DMS53 treated with DMSO at 0.1 percent for 48 hours (cell line): ENCODE measurements at regions not wholly inside any gene's neighbourhood (a gene's known extent, or its start where the extent isn't known, plus 50 kb on each side); places are given as distances from the start of the nearest gene placed in this dataset.

Experiments
- DNase-seq: peaks from one replicate; lab custom pipeline; 2025; ENCODE audit not compliant: unreplicated experiment; lab: John Stamatoyannopoulos, UW

- DNase-seq: no peak
Measured at GRCh38 chr18:78920456-78921138, 59.0 kb upstream of the SALL3 start.

- DNase-seq: no peak
Measured at GRCh38 chr18:78922856-78923255, 56.8 kb upstream of the SALL3 start.

- no peak for DNase-seq
Measured at GRCh38 chr18:78924301-78924700, 55.3 kb upstream of the SALL3 start.

DNA sequence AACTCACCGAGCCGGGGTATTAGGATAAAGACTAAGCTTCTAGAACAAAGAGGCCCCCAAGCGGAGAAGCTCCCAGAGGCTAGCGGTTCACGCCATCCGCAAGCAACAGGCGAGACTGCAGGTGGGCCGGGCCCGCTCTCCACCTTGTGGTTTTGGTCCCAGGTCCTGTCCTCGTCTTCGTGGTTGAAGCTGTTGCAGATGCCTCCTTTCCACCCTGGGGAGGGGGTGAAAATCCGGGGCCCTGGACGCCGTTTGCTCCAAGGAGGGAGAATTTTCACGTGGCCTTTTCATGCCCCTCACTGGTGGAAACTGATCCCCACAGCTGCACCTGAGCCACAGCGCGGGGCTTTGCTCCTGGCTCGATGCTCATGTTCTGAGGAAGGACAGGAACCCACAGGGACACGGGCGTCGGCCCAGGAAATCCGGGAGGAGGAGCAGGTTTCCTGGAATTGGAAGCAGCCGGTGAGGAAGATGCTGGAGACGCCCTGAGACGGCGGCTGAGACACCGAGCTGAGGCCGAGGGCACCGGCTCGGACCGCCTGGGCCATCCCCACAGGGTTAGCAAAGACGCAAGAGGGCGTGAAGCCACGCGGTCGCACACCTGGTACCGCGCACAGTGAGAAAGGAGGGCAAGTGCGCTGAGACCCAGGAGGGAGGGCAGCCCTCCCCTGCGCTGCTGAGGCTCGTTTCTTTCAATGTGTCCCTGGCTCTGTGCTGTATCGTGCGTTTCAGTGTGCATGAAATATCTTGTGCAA, 54.7 kb upstream of the SALL3 start:
- no peak for DNase-seq

GRCh38 chr18:78925557-78926242, 53.9 kb upstream of the SALL3 start:
- no peak for DNase-seq

- no peak for DNase-seq
Measured at GRCh38 chr18:78926243-78926615, 53.4 kb upstream of the SALL3 start.

DNA sequence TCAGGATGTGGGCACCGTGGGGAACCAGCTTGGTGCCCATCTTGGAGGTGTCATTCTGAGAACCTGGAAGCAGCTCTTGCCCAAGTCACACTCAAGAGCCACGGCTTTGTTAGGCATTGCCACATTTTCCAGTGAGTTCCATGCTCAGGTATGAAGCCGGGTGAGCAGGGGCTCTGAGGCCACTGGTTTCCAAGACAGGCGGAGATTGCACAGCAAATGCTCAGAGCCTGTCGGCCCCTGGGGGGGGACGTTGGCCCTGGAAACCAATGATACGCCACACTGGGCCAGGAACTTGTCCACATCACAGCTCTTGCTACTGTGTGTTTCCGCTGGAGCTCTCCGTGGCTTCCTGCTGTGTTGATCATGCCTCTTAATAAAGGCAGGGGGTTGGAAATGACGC, 52.5 kb upstream of the SALL3 start:
- no peak for DNase-seq

- DNase-seq: no peak
Measured at GRCh38 chr18:78927616-78928015, 52.0 kb upstream of the SALL3 start.

DNA sequence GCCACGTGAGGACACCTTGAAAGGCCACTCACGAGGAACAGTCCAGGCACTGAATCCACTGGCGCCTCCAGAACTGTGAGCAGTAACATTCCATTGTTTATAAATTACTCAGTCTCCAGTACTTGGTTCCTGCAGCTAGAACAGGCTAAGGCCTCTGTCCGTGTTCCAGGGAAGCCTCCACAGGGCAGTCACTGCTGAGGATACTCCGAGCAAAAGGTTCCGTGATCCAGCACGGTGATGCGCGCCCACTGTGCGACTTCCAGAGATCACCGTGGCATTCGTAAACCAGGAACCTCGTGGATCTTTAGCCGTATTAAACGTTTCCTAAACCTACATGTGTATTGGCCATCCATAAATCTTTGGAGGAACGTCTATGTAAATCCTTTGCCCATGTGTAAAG, 51.5 kb upstream of the SALL3 start:
- DNase-seq: no peak

DNA sequence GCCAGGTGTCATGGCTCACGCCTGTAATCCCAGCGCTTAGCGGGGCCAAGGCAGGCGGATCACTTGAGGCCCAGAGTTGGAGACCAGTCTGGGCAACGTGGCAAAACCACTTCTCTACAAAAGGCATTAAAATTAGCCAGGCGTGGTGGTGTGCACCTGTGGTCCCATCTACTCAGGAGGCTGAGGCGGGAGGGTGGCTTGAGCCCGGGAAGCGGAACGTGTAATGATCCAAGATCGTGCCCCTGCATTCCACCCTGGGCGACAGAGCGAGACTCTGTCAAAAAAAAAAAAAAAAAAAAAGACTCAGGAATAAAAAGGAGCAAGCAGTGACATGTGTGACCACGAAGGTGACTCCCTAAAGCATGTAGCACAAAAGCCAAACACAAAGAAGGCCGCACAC, 50.1 kb upstream of the SALL3 start:
- DNase-seq: no peak
